ENCODE measurements at regions not wholly inside any gene's neighbourhood (a gene's known extent, or its start where the extent isn't known, plus 50 kb on each side); places are given as distances from the start of the nearest gene placed in this dataset.

- H2AFZ ChIP-seq (ENCODE audit: low read depth, low read length), result no peak overlapping the region
- no peaks in the 10 kb centered on the region for H3K9me1 ChIP-seq (replicated peaks; ENCODE audit: control insufficient read depth, extremely low read depth, insufficient read depth, low read length)
- H3K4me3 ChIP-seq (replicated peaks in 1 of 3; ENCODE audit: insufficient read depth in 1 of 3, low read depth in 1 of 3, low read length in 3 of 3), result no peak overlapping the region
- TF ChIP-seq MYC (IDR thresholded peaks at IDR 0.05; ENCODE audit: low read depth, low read length), result no peak
- H3K27ac ChIP-seq (ENCODE audit: insufficient read depth, low read depth, low read length), result no peak overlapping the region
- ChIA-PET POLR2A (no interaction called here), CTCF (interaction anchor here (0.6 kb wide), 1 partner anchor 237 kb away, joined by 4 read pairs; no protein-coding TSS in a partner anchor)
- H3K79me2 ChIP-seq (ENCODE audit: control insufficient read depth, insufficient read depth, low read length), result no peaks in the 10 kb centered on the region
- no peak overlapping the region for H3K9ac ChIP-seq (replicated peaks; ENCODE audit: extremely low read depth, insufficient read depth, low read length)
- no peak overlapping the region for H3K4me2 ChIP-seq (ENCODE audit: insufficient read depth, low read length)
- H4K20me1 ChIP-seq (replicated peaks; ENCODE audit: control insufficient read depth, extremely low read depth, insufficient read depth, low read length), result no peaks in the 10 kb centered on the region
- intact Hi-C loops (cut with micrococcal nuclease) (no loop called here), dilution Hi-C loops (cut with MboI; ENCODE audit: extremely low pct_ligation_motif_present, low sequenced_read_pairs) (no loop called here)
- H3K9me3 ChIP-seq (replicated peaks; ENCODE audit: control insufficient read depth, insufficient read depth, low read length), result no peaks in the 10 kb centered on the region
- no peaks in the 10 kb centered on the region for H3K4me1 ChIP-seq (ENCODE audit: control insufficient read depth, extremely low read depth, insufficient read depth, low read length)
- peaks cover 4% of the 10 kb centered on the region in 2 experiments for H3K27me3 ChIP-seq (ENCODE audit: control insufficient read depth in 2 of 2, insufficient read depth in 2 of 2, low read length in 2 of 2)
- no peak for FAIRE-seq
- H3K36me3 ChIP-seq (ENCODE audit: control insufficient read depth in 2 of 2, extremely low read depth in 1 of 2, insufficient read depth in 2 of 2, low read length in 2 of 2), result no peaks in the 10 kb centered on the region
- BruUV-seq (replicated peaks), result no TSS peak
- DNase-seq (ENCODE audit: low read depth, low spot score), result no peak
These were observed 256.1 kb upstream of the NOCT start for GRCh38 chr4:138759554-138759902.

GRCh38 chr4:138758876-138759553, 256.6 kb upstream of the NOCT start:
- Histone ChIP-seq H3K27me3 (ENCODE audit: control insufficient read depth in 2 of 2, insufficient read depth in 2 of 2, low read length in 2 of 2) (peaks cover 0 to 4% of the 10 kb centered on the region in 2 experiments), H3K9me3 (replicated peaks; ENCODE audit: control insufficient read depth, insufficient read depth, low read length) (no peaks in the 10 kb centered on the region), H3K4me1 (ENCODE audit: control insufficient read depth, extremely low read depth, insufficient read depth, low read length) (no peaks in the 10 kb centered on the region), H3K27ac (ENCODE audit: insufficient read depth, low read depth, low read length) (no peak overlapping the region), H3K9ac (replicated peaks; ENCODE audit: extremely low read depth, insufficient read depth, low read length) (no peak overlapping the region), H3K79me2 (ENCODE audit: control insufficient read depth, insufficient read depth, low read length) (no peaks in the 10 kb centered on the region), H4K20me1 (replicated peaks; ENCODE audit: control insufficient read depth, extremely low read depth, insufficient read depth, low read length) (no peaks in the 10 kb centered on the region), H3K4me3 (replicated peaks in 1 of 3; ENCODE audit: insufficient read depth in 1 of 3, low read depth in 1 of 3, low read length in 3 of 3) (no peak overlapping the region), H3K36me3 (ENCODE audit: control insufficient read depth in 2 of 2, extremely low read depth in 1 of 2, insufficient read depth in 2 of 2, low read length in 2 of 2) (no peaks in the 10 kb centered on the region), H2AFZ (ENCODE audit: low read depth, low read length) (no peak overlapping the region), H3K9me1 (replicated peaks; ENCODE audit: control insufficient read depth, extremely low read depth, insufficient read depth, low read length) (no peaks in the 10 kb centered on the region), H3K4me2 (ENCODE audit: insufficient read depth, low read length) (no peak overlapping the region)
- dilution Hi-C loops (cut with MboI; ENCODE audit: extremely low pct_ligation_motif_present, low sequenced_read_pairs), result no loop called here
- no TSS peak for BruUV-seq (replicated peaks)
- ChIA-PET POLR2A (no interaction called here), CTCF (interaction anchor here (0.5 to 0.6 kb wide), 2 partner anchors 19 to 236 kb away, joined by 3 to 4 read pairs; no protein-coding TSS in a partner anchor)
- no peak for FAIRE-seq
- TF ChIP-seq CTCF (IDR thresholded peaks at IDR 0.05; ENCODE audit: extremely low read depth in 1 of 2, insufficient read depth in 1 of 2, low read depth in 1 of 2, low read length in 2 of 2) (no peak), JUN (IDR thresholded peaks at IDR 0.05; ENCODE audit: borderline replicate concordance, insufficient read depth, insufficient read length, low read depth) (no peak), MYC (IDR thresholded peaks at IDR 0.05; ENCODE audit: low read depth, low read length) (no peak), POLR2AphosphoS5 (IDR thresholded peaks at IDR 0.05; ENCODE audit: insufficient read depth, low read depth, low read length) (no peak), FOS (IDR thresholded peaks at IDR 0.05; ENCODE audit: borderline replicate concordance, insufficient read depth, low read length) (no peak), GATA2 (IDR thresholded peaks at IDR 0.05; ENCODE audit: insufficient read depth, insufficient read length, low read depth, low read length) (no peak), POLR2A (IDR thresholded peaks at IDR 0.05; ENCODE audit: low read depth, low read length) (no peak), MAX (IDR thresholded peaks at IDR 0.05; ENCODE audit: insufficient read depth, insufficient read length) (no peak), EZH2 (IDR thresholded peaks at IDR 0.05; ENCODE audit: borderline replicate concordance, low read depth, low read length, severe bottlenecking) (no peak)
- intact Hi-C loops (cut with micrococcal nuclease), result no loop called here
- no peak for DNase-seq (ENCODE audit: low read depth, low spot score)
